GM12878 (cell line): ENCODE measurements at regions not wholly inside any gene's neighbourhood (a gene's known extent, or its start where the extent isn't known, plus 50 kb on each side); places are given as distances from the start of the nearest gene placed in this dataset.

ENCODE experiments used
- ATAC-seq: fragments of 200-7000 bp; cut with Tn5 transposase; 3 replicates; pipeline ENCODE4 v1.9.1; 2020; ENCODE audit warnings: mild to moderate bottlenecking, moderate library complexity
- BruUV-seq: library from RNA; stranded (reverse); fragments of 400-500 nt; replicated peaks from 2 replicates; lab custom pipeline; 2021; lab: Mats Ljungman, UMichigan
- CTCF ChIA-PET: fragments of 300-600 bp; sonication (Branson Sonifier 250); formaldehyde crosslinking; extraction: SDS; loops from one replicate; lab custom pipeline; 2021; ENCODE audit warnings: inconsistent platforms; lab: Yijun Ruan, JAX
- POLR2A ChIA-PET: fragments of 350-600 bp; formaldehyde crosslinking; extraction: SDS; loops from one replicate; lab custom pipeline; 2021; ENCODE audit warnings: inconsistent platforms; lab: Charles Lee
- RAD21 ChIA-PET: fragments of 300-600 bp; sonication (Branson Sonifier 250); formaldehyde crosslinking; loops from one replicate; lab custom pipeline; 2023; ENCODE audit warnings: antibody characterized with exemption; ENCODE audit not compliant: unreplicated experiment; lab: Charles Lee
- SMC1A ChIA-PET: fragments of 300-600 bp; sonication (Branson Sonifier 250); formaldehyde crosslinking; loops from one replicate; lab custom pipeline; 2023; ENCODE audit not compliant: unreplicated experiment, uncharacterized antibody; lab: Charles Lee
- DNase-seq: peaks from one replicate; pipeline ENCODE4 v3.0.0-alpha.2; 2011; ENCODE audit warnings: low read depth, low spot score
- FAIRE-seq: peaks from 3 replicates; lab custom pipeline; 2011; peaks lifted over from hg19 to GRCh38; lab: Jason Lieb, UNC
- H2AFZ ChIP-seq: 2 replicates; pipeline ENCODE4 v1.6.0; 2011; ENCODE audit warnings: low read depth, low read length, control low read depth; ENCODE audit not compliant: control insufficient read depth
- H3K27ac ChIP-seq: 2 replicates; pipeline ENCODE4 v1.5.1; 2011; ENCODE audit warnings: control low read depth; ENCODE audit not compliant: control insufficient read depth, insufficient read depth
- H3K27me3 ChIP-seq, 2 experiments: replicated peaks in 1 of 2; 2 replicates each; pipeline versions ENCODE4 v1.6.0 to v1.6.1; 2011; ENCODE audit warnings: low read length in 1 of 2; ENCODE audit not compliant: control insufficient read depth in 2 of 2, insufficient read depth in 2 of 2
- H3K36me3 ChIP-seq, 2 experiments: 2 replicates each; pipeline ENCODE4 v1.5.1; 2011; ENCODE audit warnings: low read length in 1 of 2; ENCODE audit not compliant: control insufficient read depth in 2 of 2, insufficient read depth in 2 of 2
- H3K4me1 ChIP-seq: 2 replicates; pipeline ENCODE4 v1.6.1; 2011; ENCODE audit warnings: mild to moderate bottlenecking, low read length, moderate library complexity, mixed read lengths; ENCODE audit not compliant: control insufficient read depth, insufficient read depth
- H3K4me2 ChIP-seq: 2 replicates; pipeline ENCODE4 v1.6.0; 2011; ENCODE audit warnings: control low read depth; ENCODE audit not compliant: control insufficient read depth, insufficient read depth
- H3K4me3 ChIP-seq: fragments of 200-600 bp; sonication (generic); 2 replicates; pipeline ENCODE4 v1.5.1; 2016
- H3K79me2 ChIP-seq: 2 replicates; pipeline ENCODE4 v1.6.0; 2011; ENCODE audit warnings: low read length; ENCODE audit not compliant: control insufficient read depth, insufficient read depth
- H3K9ac ChIP-seq: 2 replicates; pipeline ENCODE4 v1.8.0; 2011; ENCODE audit warnings: low read length, control low read depth, mixed read lengths; ENCODE audit not compliant: control insufficient read depth, insufficient read depth
- H3K9me3 ChIP-seq: replicated peaks from 3 replicates; pipeline ENCODE4 v1.5.1; 2011; ENCODE audit warnings: mild to moderate bottlenecking, low read length; ENCODE audit not compliant: control insufficient read depth, insufficient read depth
- H4K20me1 ChIP-seq: 2 replicates; pipeline ENCODE4 v1.6.0; 2011; ENCODE audit not compliant: control insufficient read depth, insufficient read depth
- BCL11A ChIP-seq: IDR thresholded peaks from 2 replicates; pipeline ENCODE4 v1.6.1; 2011; ENCODE audit warnings: low read depth, low read length
- BMI1 ChIP-seq: fragments of 450-650 bp; IDR thresholded peaks from 2 replicates; pipeline ENCODE4 v1.6.1; 2016; ENCODE audit warnings: mild to moderate bottlenecking, moderate library complexity, borderline replicate concordance
- CREB1 ChIP-seq: IDR thresholded peaks from 2 replicates; pipeline ENCODE4 v1.6.1; 2012; ENCODE audit warnings: low read depth, mild to moderate bottlenecking, inconsistent platforms
- ETV6 ChIP-seq, 2 experiments: fragments of 450-650 bp in 1 of 2; IDR thresholded peaks in 1 of 2; conservative IDR thresholded peaks in 1 of 2; 2 replicates each; pipeline ENCODE4 v1.6.1; 2014; ENCODE audit warnings: antibody characterized with exemption in 1 of 2, borderline replicate concordance in 1 of 2, low read depth in 1 of 2, mild to moderate bottlenecking in 1 of 2, moderate library complexity in 1 of 2
- FOXM1 ChIP-seq: IDR thresholded peaks from 2 replicates; pipeline ENCODE4 v1.6.1; 2012; ENCODE audit warnings: low read depth, mild to moderate bottlenecking, inconsistent platforms, low read length, moderate library complexity
- GATAD2B ChIP-seq: fragments of 450-650 bp; conservative IDR thresholded peaks from 2 replicates; pipeline ENCODE4 v1.6.1; 2017; ENCODE audit warnings: low read depth, mild to moderate bottlenecking, moderate library complexity
- IKZF2 ChIP-seq, 2 experiments: fragments of 450-650 bp; IDR thresholded peaks; 2 replicates each; pipeline ENCODE4 v1.6.1; 2017; ENCODE audit warnings: mild to moderate bottlenecking in 2 of 2, moderate library complexity in 2 of 2
- JUNB ChIP-seq: IDR thresholded peaks from 2 replicates; pipeline ENCODE4 v1.6.1; 2016; ENCODE audit warnings: antibody characterized with exemption, mild to moderate bottlenecking
- NFYB ChIP-seq: IDR thresholded peaks from 2 replicates; pipeline ENCODE4 v1.6.1; 2011; ENCODE audit warnings: low read depth, mild to moderate bottlenecking, low read length, improper control_type of control experiment, moderate library complexity; ENCODE audit not compliant: insufficient read depth
- PAX5 ChIP-seq: IDR thresholded peaks from 2 replicates; pipeline ENCODE4 v1.6.1; 2011; ENCODE audit warnings: low read depth, low read length, borderline replicate concordance
- PML ChIP-seq: IDR thresholded peaks from 2 replicates; pipeline ENCODE4 v1.6.1; 2012; ENCODE audit warnings: low read length, inconsistent platforms
- RUNX3 ChIP-seq: IDR thresholded peaks from 2 replicates; pipeline ENCODE4 v1.6.1; 2012; ENCODE audit warnings: low read length, inconsistent platforms
- SMAD5 ChIP-seq: IDR thresholded peaks from 2 replicates; pipeline ENCODE4 v1.6.1; 2016; ENCODE audit warnings: antibody characterized with exemption, low read depth
- SMC3 ChIP-seq: IDR thresholded peaks from 2 replicates; pipeline ENCODE4 v1.6.1; 2011; ENCODE audit warnings: low read length, improper control_type of control experiment, borderline replicate concordance
- SP1 ChIP-seq: IDR thresholded peaks from one replicate; pipeline ENCODE4 v1.6.1; 2011; ENCODE audit warnings: low read depth, low read length
- TAF1 ChIP-seq: IDR thresholded peaks from 2 replicates; pipeline ENCODE4 v1.6.1; 2011; ENCODE audit warnings: mild to moderate bottlenecking, low read depth, low read length, borderline replicate concordance
- TCF3 ChIP-seq: IDR thresholded peaks from 2 replicates; pipeline ENCODE4 v1.6.1; 2012; ENCODE audit warnings: low read depth, mild to moderate bottlenecking, low read length, borderline replicate concordance; ENCODE audit not compliant: insufficient read depth
- YBX1 ChIP-seq: fragments of 450-650 bp; IDR thresholded peaks from 2 replicates; pipeline ENCODE4 v1.6.1; 2016; ENCODE audit warnings: antibody characterized with exemption
- ZNF24 ChIP-seq: fragments of 450-650 bp; IDR thresholded peaks from 2 replicates; pipeline ENCODE4 v1.6.1; 2017; ENCODE audit warnings: antibody characterized with exemption, mild to moderate bottlenecking
- WGBS: methylation state at CpG from one replicate; pipeline ENCODE4 v1.1.6; 2016; ENCODE audit warnings: low lambda C conversion rate; ENCODE audit not compliant: insufficient replicate concordance, insufficient coverage; ENCODE audit errors: missing lambda C conversion rate; 5-methylcytosine and 5-hydroxymethylcytosine counted together
- in situ Hi-C: fragments of 300-500 bp; cut with MboI; formaldehyde crosslinking; loops from 9 replicates; pipeline ENCODE4 v1.14.3; 2018; ENCODE audit warnings: mixed read lengths
- intact Hi-C: fragments of 100-400 bp; cut with micrococcal nuclease; formaldehyde crosslinking; loops from one replicate; pipeline ENCODE4 v1.14.2; 2022; ENCODE audit not compliant: unreplicated experiment
- TF ChIP-seq, protein P1 (sequence below): fragments of 150-350 bp; IDR thresholded peaks from 2 replicates; pipeline ENCODE4 v1.6.1; 2016; ENCODE audit warnings: low read depth, low read length

DNA sequence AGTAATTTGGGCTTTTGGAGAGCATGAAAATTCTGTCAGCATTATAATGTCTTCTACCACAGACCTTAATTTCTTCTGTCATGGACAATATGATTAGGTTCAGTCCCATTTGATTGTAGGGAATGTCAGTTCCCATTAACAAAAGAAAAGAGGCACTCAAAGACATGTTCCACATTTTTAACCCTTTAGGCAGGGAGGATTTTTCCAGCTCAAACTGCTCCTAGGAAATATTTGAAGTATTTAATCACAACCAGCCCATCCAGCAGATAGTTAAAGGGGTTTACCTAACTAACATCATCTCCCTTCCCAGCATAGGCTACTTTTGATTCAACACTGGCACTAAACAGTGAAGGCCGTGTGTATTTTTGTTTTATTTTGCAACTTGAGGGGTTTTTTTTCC lies 256.0 kb downstream of the DHX15 start:
- in situ Hi-C loops (no loop called here), intact Hi-C loops (no loop called here)
- BruUV-seq: no TSS peak
- H3K27ac ChIP-seq: no peak overlapping the region
- no peaks in the 10 kb centered on the region for H3K27me3 ChIP-seq
- ATAC-seq: no peak
- no peak overlapping the region for H3K9ac ChIP-seq
- no peaks in the 10 kb centered on the region for H3K4me1 ChIP-seq
- H3K9me3 ChIP-seq: no peaks in the 10 kb centered on the region
- SMC1A ChIA-PET: no interaction called here
- RAD21 ChIA-PET: no interaction called here
- DNase-seq: no peak
- TF ChIP-seq SP1 (no peak), RUNX3 (no peak), ETV6 (conservative IDR thresholded peaks at IDR 0.05 in 1 of 2, IDR thresholded peaks at IDR 0.05 in 1 of 2; ENCODE audit: borderline replicate concordance in 1 of 2, low read depth in 1 of 2) (no peak), FOXM1 (no peak), CREB1 (no peak), IKZF2 (IDR thresholded peaks at IDR 0.05) (no peak), PAX5 (no peak), BMI1 (no peak), TAF1 (no peak), SMAD5 (no peak), GATAD2B (no peak), YBX1 (no peak), TCF3 (no peak), NFYB (no peak), JUNB (no peak), BCL11A (no peak), ZNF24 (no peak), SMC3 (no peak), PML (no peak)
- TF ChIP-seq, protein P1, sequence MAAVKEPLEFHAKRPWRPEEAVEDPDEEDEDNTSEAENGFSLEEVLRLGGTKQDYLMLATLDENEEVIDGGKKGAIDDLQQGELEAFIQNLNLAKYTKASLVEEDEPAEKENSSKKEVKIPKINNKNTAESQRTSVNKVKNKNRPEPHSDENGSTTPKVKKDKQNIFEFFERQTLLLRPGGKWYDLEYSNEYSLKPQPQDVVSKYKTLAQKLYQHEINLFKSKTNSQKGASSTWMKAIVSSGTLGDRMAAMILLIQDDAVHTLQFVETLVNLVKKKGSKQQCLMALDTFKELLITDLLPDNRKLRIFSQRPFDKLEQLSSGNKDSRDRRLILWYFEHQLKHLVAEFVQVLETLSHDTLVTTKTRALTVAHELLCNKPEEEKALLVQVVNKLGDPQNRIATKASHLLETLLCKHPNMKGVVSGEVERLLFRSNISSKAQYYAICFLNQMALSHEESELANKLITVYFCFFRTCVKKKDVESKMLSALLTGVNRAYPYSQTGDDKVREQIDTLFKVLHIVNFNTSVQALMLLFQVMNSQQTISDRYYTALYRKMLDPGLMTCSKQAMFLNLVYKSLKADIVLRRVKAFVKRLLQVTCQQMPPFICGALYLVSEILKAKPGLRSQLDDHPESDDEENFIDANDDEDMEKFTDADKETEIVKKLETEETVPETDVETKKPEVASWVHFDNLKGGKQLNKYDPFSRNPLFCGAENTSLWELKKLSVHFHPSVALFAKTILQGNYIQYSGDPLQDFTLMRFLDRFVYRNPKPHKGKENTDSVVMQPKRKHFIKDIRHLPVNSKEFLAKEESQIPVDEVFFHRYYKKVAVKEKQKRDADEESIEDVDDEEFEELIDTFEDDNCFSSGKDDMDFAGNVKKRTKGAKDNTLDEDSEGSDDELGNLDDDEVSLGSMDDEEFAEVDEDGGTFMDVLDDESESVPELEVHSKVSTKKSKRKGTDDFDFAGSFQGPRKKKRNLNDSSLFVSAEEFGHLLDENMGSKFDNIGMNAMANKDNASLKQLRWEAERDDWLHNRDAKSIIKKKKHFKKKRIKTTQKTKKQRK: no peak
- H3K36me3 ChIP-seq: no peaks in the 10 kb centered on the region
- CTCF ChIA-PET: no interaction called here
- 0% methylated on average over 1 of the region's 1 CpG for WGBS
- POLR2A ChIA-PET: no interaction called here
- H2AFZ ChIP-seq: no peak overlapping the region
- FAIRE-seq: no peak
- H3K79me2 ChIP-seq: no peaks in the 10 kb centered on the region
- no peak overlapping the region for H3K4me2 ChIP-seq
- no peaks in the 10 kb centered on the region for H4K20me1 ChIP-seq
- H3K4me3 ChIP-seq: no peak overlapping the region
